HCT116 (cell line): ENCODE measurements at regions not wholly inside any gene's neighbourhood (a gene's known extent, or its start where the extent isn't known, plus 50 kb on each side); places are given as distances from the start of the nearest gene placed in this dataset.
"Not testable (repeated sequence)": the region's sequence is repeated elsewhere in the genome, so short reads cannot be mapped to it uniquely, and the experiment has no call there.

ENCODE experiments used
- ATAC-seq: fragments of 200-7000 bp; cut with Tn5 transposase; 2 replicates; pipeline ENCODE4 v1.9.1; 2020; ENCODE audit warnings: mild to moderate bottlenecking, moderate library complexity
- BruUV-seq: library from RNA; stranded (reverse); fragments of 400-500 nt; replicated peaks from 2 replicates; lab custom pipeline; 2021; lab: Mats Ljungman, UMichigan
- CTCF ChIA-PET: fragments of 300-600 bp; sonication (Branson Sonifier 250); formaldehyde crosslinking; loops from one replicate; lab custom pipeline; 2021; ENCODE audit warnings: antibody characterized with exemption; lab: Charles Lee
- POLR2A ChIA-PET: fragments of 300-600, 350-600 bp; sonication (Branson Sonifier 250); formaldehyde crosslinking; loops from one replicate; lab custom pipeline; 2021; ENCODE audit warnings: antibody characterized with exemption; lab: Charles Lee
- RAD21 ChIA-PET, 2 experiments: fragments of 300-600 bp; sonication (Branson Sonifier 250); formaldehyde crosslinking; loops; one replicate each; lab custom pipeline; 2023; ENCODE audit warnings: low total read pairs in 2 of 2; ENCODE audit not compliant: uncharacterized antibody in 2 of 2, unreplicated experiment in 2 of 2, low non-redundant PET in 1 of 2; lab: Charles Lee
- DNase-seq: peaks from one replicate; pipeline ENCODE4 v3.0.0-alpha.2; 2010; ENCODE audit warnings: low read depth, low spot score
- H2AFZ ChIP-seq: fragments of 200-600 bp; shearing (Covaris generic), sonication (generic); 2 replicates; pipeline ENCODE4 v1.6.1; 2017; ENCODE audit warnings: low read depth, mixed run types, mixed read lengths, antibody characterized with exemption, low read length; ENCODE audit not compliant: poor library complexity, severe bottlenecking
- H3K27ac ChIP-seq: 2 replicates; pipeline ENCODE4 v1.5.1; 2012; ENCODE audit warnings: low read depth, low read length
- H3K27me3 ChIP-seq: fragments of 200-600 bp; sonication (generic); 2 replicates; pipeline ENCODE4 v1.6.1; 2016; ENCODE audit warnings: mixed run types, low read length, mixed read lengths; ENCODE audit not compliant: insufficient read depth
- H3K36me3 ChIP-seq, 2 experiments: fragments of 200-500 bp in 1 of 2; fragments of 200-600 bp in 1 of 2; sonication (Bioruptor generic) in 1 of 2; sonication (generic) in 1 of 2; 2 replicates each; pipeline versions ENCODE4 v1.5.1 to v1.6.1; 2014 to 2016; ENCODE audit warnings: low read length in 2 of 2, inconsistent platforms in 1 of 2, mixed read lengths in 1 of 2, mixed run types in 1 of 2; ENCODE audit not compliant: insufficient read depth in 2 of 2, control insufficient read depth in 1 of 2
- H3K4me1 ChIP-seq, 2 experiments: fragments of 200-600 bp in 1 of 2; sonication (generic) in 1 of 2; 2 replicates each; pipeline versions ENCODE4 v1.5.1 to v1.6.1; 2012 to 2017; ENCODE audit warnings: low read length in 2 of 2, inconsistent platforms in 1 of 2, mild to moderate bottlenecking in 1 of 2, mixed read lengths in 1 of 2, mixed run types in 1 of 2, moderate library complexity in 1 of 2; ENCODE audit not compliant: insufficient read depth in 2 of 2, control insufficient read depth in 1 of 2
- H3K4me2 ChIP-seq: fragments of 200-600 bp; sonication (generic); 2 replicates; pipeline ENCODE4 v1.6.1; 2017; ENCODE audit warnings: mixed run types, low read length, mixed read lengths
- H3K4me3 ChIP-seq, 2 experiments: fragments of 200-600 bp in 1 of 2; sonication (generic) in 1 of 2; replicated peaks in 1 of 2; 2 replicates each; pipeline ENCODE4 v1.5.1; 2011 to 2016; ENCODE audit warnings: low read length in 2 of 2, control low read depth in 1 of 2, low read depth in 1 of 2, mild to moderate bottlenecking in 1 of 2, mixed read lengths in 1 of 2, mixed run types in 1 of 2
- H3K79me2 ChIP-seq: fragments of 200-600 bp; sonication (generic); 2 replicates; pipeline ENCODE4 v1.6.1; 2017; ENCODE audit warnings: mild to moderate bottlenecking, mixed run types, low read length, moderate library complexity, mixed read lengths; ENCODE audit not compliant: insufficient read depth
- H3K9ac ChIP-seq: fragments of 200-600 bp; sonication (generic); 2 replicates; pipeline ENCODE4 v1.6.1; 2016; ENCODE audit warnings: low read length, mixed read lengths
- H3K9me2 ChIP-seq: fragments of 200-600 bp; sonication (generic), shearing (Covaris generic); 2 replicates; pipeline ENCODE4 v1.6.1; 2017; ENCODE audit warnings: mixed run types, mild to moderate bottlenecking, moderate library complexity; ENCODE audit not compliant: insufficient read depth
- H3K9me3 ChIP-seq, 2 experiments: fragments of 200-500 bp in 1 of 2; fragments of 200-600 bp in 1 of 2; sonication (Bioruptor generic) in 1 of 2; sonication (generic) in 1 of 2; 2 replicates each; pipeline ENCODE4 v1.6.1; 2014 to 2017; ENCODE audit warnings: low read length in 2 of 2, mixed read lengths in 2 of 2, inconsistent platforms in 1 of 2, low read depth in 1 of 2, mild to moderate bottlenecking in 1 of 2, mixed run types in 1 of 2, moderate library complexity in 1 of 2; ENCODE audit not compliant: control insufficient read depth in 1 of 2, insufficient read depth in 1 of 2
- H4K20me1 ChIP-seq: fragments of 200-600 bp; sonication (generic), shearing (Covaris generic); 2 replicates; pipeline ENCODE4 v1.6.1; 2017; ENCODE audit warnings: mixed run types, mild to moderate bottlenecking, moderate library complexity; ENCODE audit not compliant: insufficient read depth
- EZH2phosphoT487 ChIP-seq: fragments of 200-600 bp; IDR thresholded peaks from 2 replicates; pipeline ENCODE4 v1.6.1; 2018; ENCODE audit warnings: antibody characterized with exemption, borderline replicate concordance
- ZFX ChIP-seq: fragments of 450-650 bp; IDR thresholded peaks from 2 replicates; pipeline ENCODE4 v1.6.1; 2017
- intact Hi-C: fragments of 100-400 bp; cut with micrococcal nuclease; formaldehyde crosslinking; loops from 2 replicates; pipeline ENCODE4 v1.10.0; 2022
- TF ChIP-seq, protein P1 (sequence below), 3 experiments: fragments of 200-600 bp in 1 of 3; sonication (generic) in 1 of 3; IDR thresholded peaks in 2 of 3; conservative IDR thresholded peaks in 1 of 3; 2 replicates each; pipeline ENCODE4 v1.5.1; 2012 to 2017; ENCODE audit warnings: low read depth in 2 of 3, low read length in 2 of 3, antibody characterized with exemption in 1 of 3, borderline replicate concordance in 1 of 3, control low read depth in 1 of 3, mild to moderate bottlenecking in 1 of 3, mixed read lengths in 1 of 3, mixed run types in 1 of 3, moderate library complexity in 1 of 3; ENCODE audit not compliant: insufficient read depth in 1 of 3

DNA sequence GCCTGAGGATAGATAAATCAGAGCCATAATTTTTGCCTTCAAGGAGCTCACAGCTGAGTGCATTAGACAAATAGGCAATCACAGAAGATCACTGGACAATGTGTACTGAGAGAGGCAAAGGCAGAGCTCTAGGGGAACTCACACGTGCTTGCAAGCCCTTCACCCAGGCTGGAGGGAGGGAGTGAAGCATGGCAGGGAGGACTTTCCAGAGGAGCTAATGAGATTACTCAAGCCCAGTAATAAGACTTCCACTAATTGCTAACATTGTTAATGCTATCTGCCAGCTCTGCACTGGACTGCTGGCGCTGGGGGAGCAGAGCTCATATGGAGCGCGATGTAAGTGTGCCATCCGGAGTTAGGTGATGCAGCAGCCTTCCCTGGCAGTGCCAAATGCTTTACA, 408.4 kb downstream of the NTRK2 start (continued):
- TF ChIP-seq EZH2phosphoT487 (no peak), ZFX (no peak)
- TF ChIP-seq, protein P1, sequence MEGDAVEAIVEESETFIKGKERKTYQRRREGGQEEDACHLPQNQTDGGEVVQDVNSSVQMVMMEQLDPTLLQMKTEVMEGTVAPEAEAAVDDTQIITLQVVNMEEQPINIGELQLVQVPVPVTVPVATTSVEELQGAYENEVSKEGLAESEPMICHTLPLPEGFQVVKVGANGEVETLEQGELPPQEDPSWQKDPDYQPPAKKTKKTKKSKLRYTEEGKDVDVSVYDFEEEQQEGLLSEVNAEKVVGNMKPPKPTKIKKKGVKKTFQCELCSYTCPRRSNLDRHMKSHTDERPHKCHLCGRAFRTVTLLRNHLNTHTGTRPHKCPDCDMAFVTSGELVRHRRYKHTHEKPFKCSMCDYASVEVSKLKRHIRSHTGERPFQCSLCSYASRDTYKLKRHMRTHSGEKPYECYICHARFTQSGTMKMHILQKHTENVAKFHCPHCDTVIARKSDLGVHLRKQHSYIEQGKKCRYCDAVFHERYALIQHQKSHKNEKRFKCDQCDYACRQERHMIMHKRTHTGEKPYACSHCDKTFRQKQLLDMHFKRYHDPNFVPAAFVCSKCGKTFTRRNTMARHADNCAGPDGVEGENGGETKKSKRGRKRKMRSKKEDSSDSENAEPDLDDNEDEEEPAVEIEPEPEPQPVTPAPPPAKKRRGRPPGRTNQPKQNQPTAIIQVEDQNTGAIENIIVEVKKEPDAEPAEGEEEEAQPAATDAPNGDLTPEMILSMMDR (IDR thresholded peaks at IDR 0.05 in 2 of 3, conservative IDR thresholded peaks at IDR 0.05 in 1 of 3; ENCODE audit: borderline replicate concordance in 1 of 3, insufficient read depth in 1 of 3, low read depth in 2 of 3, low read length in 2 of 3), result no peak

DNA sequence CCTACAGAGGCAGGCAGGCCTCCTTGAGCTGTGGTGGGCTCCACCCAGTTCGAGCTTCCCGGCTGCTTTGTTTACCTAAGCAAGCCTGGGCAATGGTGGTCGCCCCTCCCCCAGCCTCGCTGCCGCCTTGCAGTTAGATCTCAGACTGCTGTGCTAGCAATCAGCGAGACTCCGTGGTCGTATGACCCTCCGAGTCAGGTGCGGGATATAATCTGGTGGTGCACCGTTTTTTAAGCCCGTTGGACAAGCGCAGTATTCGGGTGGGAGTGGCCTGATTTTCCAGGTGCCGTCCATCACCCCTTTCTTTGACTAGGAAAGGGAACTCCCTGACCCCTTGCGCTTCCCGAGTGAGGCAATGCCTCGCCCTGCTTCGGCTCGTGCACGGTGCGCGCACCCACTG, 407.6 kb downstream of the NTRK2 start:
- H3K9me2 ChIP-seq, H3K79me2 ChIP-seq, POLR2A ChIA-PET, H3K4me1 ChIP-seq, intact Hi-C loops, H3K27ac ChIP-seq, H3K9me3 ChIP-seq, H3K36me3 ChIP-seq, CTCF ChIA-PET, DNase-seq, BruUV-seq, H4K20me1 ChIP-seq, RAD21 ChIA-PET, H2AFZ ChIP-seq, H3K4me3 ChIP-seq, H3K4me2 ChIP-seq, H3K9ac ChIP-seq, ATAC-seq: not testable (repeated sequence)
- H3K27me3 ChIP-seq, result peaks cover 11% of the 10 kb centered on the region
